Liver (tissue), 3 donors: ENCODE measurements at regions not wholly inside any gene's neighbourhood (a gene's known extent, or its start where the extent isn't known, plus 50 kb on each side); places are given as distances from the start of the nearest gene placed in this dataset.

Experiments
- GABPA ChIP-seq, 2 donors: IDR thresholded peaks in 1 of 2; conservative IDR thresholded peaks in 1 of 2; 2 replicates each; pipeline ENCODE4 v1.6.1; 2016; ENCODE audit warnings: antibody characterized with exemption in 2 of 2, mild to moderate bottlenecking in 1 of 2, moderate library complexity in 1 of 2
- NR2F2 ChIP-seq: IDR thresholded peaks from 2 replicates; pipeline ENCODE4 v1.6.1; 2016; ENCODE audit warnings: antibody characterized with exemption
- RAD21 ChIP-seq, 2 donors: IDR thresholded peaks; 2 replicates each; pipeline ENCODE4 v1.6.1; 2016; ENCODE audit warnings: antibody characterized with exemption in 2 of 2, mild to moderate bottlenecking in 2 of 2
- SP1 ChIP-seq: IDR thresholded peaks from 2 replicates; pipeline ENCODE4 v1.6.1; 2018; ENCODE audit warnings: antibody characterized with exemption, mild to moderate bottlenecking
- TF ChIP-seq, protein P1 (sequence below): fragments of 150-350 bp; IDR thresholded peaks from 2 replicates; pipeline ENCODE4 v1.5.1; 2017; ENCODE audit warnings: improper control_type of control experiment, low read depth, low read length; ENCODE audit not compliant: missing input control
- donor health status: healthy.
- donor health status: healthy.

GRCh38 chr20:11387189-11387754, 530.4 kb upstream of the BTBD3 start:
- TF ChIP-seq, protein P1, sequence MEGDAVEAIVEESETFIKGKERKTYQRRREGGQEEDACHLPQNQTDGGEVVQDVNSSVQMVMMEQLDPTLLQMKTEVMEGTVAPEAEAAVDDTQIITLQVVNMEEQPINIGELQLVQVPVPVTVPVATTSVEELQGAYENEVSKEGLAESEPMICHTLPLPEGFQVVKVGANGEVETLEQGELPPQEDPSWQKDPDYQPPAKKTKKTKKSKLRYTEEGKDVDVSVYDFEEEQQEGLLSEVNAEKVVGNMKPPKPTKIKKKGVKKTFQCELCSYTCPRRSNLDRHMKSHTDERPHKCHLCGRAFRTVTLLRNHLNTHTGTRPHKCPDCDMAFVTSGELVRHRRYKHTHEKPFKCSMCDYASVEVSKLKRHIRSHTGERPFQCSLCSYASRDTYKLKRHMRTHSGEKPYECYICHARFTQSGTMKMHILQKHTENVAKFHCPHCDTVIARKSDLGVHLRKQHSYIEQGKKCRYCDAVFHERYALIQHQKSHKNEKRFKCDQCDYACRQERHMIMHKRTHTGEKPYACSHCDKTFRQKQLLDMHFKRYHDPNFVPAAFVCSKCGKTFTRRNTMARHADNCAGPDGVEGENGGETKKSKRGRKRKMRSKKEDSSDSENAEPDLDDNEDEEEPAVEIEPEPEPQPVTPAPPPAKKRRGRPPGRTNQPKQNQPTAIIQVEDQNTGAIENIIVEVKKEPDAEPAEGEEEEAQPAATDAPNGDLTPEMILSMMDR = no peak
- no peak for TF ChIP-seq SP1
- TF ChIP-seq RAD21 (IDR thresholded peaks at IDR 0.05) = no peak
- no peak for TF ChIP-seq NR2F2
- TF ChIP-seq GABPA (IDR thresholded peaks at IDR 0.05 in 1 of 2, conservative IDR thresholded peaks at IDR 0.05 in 1 of 2) = no peak
